Astrocyte (in vitro differentiated cells and primary cell): ENCODE measurements at regions not wholly inside any gene's neighbourhood (a gene's known extent, or its start where the extent isn't known, plus 50 kb on each side); places are given as distances from the start of the nearest gene placed in this dataset.

Experiments
- DNase-seq: peaks from one replicate; pipeline ENCODE4 v3.0.0-alpha.2; 2010; ENCODE audit warnings: low read depth
- FAIRE-seq: peaks from 2 replicates; lab custom pipeline; 2011; peaks lifted over from hg19 to GRCh38; lab: Jason Lieb, UNC
- H2AFZ ChIP-seq: 2 replicates; pipeline ENCODE4 v1.6.0; 2012; ENCODE audit warnings: low read depth, low read length, inconsistent platforms
- H3K27ac ChIP-seq: 2 replicates; pipeline ENCODE4 v1.5.1; 2011; ENCODE audit warnings: low read depth, low read length, inconsistent platforms
- H3K27me3 ChIP-seq: 2 replicates; pipeline ENCODE4 v1.6.0; 2011; ENCODE audit warnings: low read length, inconsistent platforms; ENCODE audit not compliant: insufficient read depth
- H3K36me3 ChIP-seq: 2 replicates; pipeline ENCODE4 v1.5.1; 2011; ENCODE audit warnings: low read length, inconsistent platforms; ENCODE audit not compliant: insufficient read depth
- H3K4me1 ChIP-seq: 2 replicates; pipeline ENCODE4 v1.5.1; 2011; ENCODE audit warnings: low read length, inconsistent platforms; ENCODE audit not compliant: insufficient read depth
- H3K4me2 ChIP-seq: 2 replicates; pipeline ENCODE4 v1.6.0; 2012; ENCODE audit warnings: low read length, inconsistent platforms
- H3K4me3 ChIP-seq: 2 replicates; pipeline ENCODE4 v1.5.1; 2011; ENCODE audit warnings: low read depth, mild to moderate bottlenecking, low read length, inconsistent platforms; ENCODE audit not compliant: insufficient read depth
- H3K79me2 ChIP-seq: 2 replicates; pipeline ENCODE4 v1.6.0; 2012; ENCODE audit warnings: mild to moderate bottlenecking, low read length, inconsistent platforms; ENCODE audit not compliant: insufficient read depth
- H3K9ac ChIP-seq: 2 replicates; pipeline ENCODE4 v1.6.0; 2012; ENCODE audit warnings: mild to moderate bottlenecking, low read length, inconsistent platforms
- H3K9me3 ChIP-seq: 2 replicates; pipeline ENCODE4 v1.5.1; 2012; ENCODE audit warnings: low read depth, mild to moderate bottlenecking, low read length, inconsistent platforms; ENCODE audit not compliant: insufficient read depth
- H4K20me1 ChIP-seq: 2 replicates; pipeline ENCODE4 v1.6.0; 2012; ENCODE audit warnings: low read length, inconsistent platforms; ENCODE audit not compliant: insufficient read depth
- H3K27ac Mint-ChIP-seq: one replicate; pipeline ENCODE4 v1.8.0; 2021; ENCODE audit warnings: mild to moderate bottlenecking, mixed read lengths; ENCODE audit not compliant: unreplicated experiment
- H3K27me3 Mint-ChIP-seq: one replicate; pipeline ENCODE4 v1.8.0; 2021; ENCODE audit warnings: low read depth, mixed read lengths; ENCODE audit not compliant: unreplicated experiment
- H3K36me3 Mint-ChIP-seq: one replicate; pipeline ENCODE4 v1.8.0; 2021; ENCODE audit warnings: low read depth, mixed read lengths; ENCODE audit not compliant: unreplicated experiment
- H3K4me1 Mint-ChIP-seq: one replicate; pipeline ENCODE4 v1.8.0; 2021; ENCODE audit warnings: low read depth, mixed read lengths; ENCODE audit not compliant: unreplicated experiment
- H3K4me3 Mint-ChIP-seq: one replicate; pipeline ENCODE4 v1.8.0; 2021; ENCODE audit warnings: mild to moderate bottlenecking, moderate library complexity, mixed read lengths; ENCODE audit not compliant: unreplicated experiment
- H3K9me3 Mint-ChIP-seq: one replicate; pipeline ENCODE4 v1.8.0; 2021; ENCODE audit warnings: mild to moderate bottlenecking, mixed read lengths; ENCODE audit not compliant: unreplicated experiment
- CTCF ChIP-seq: IDR thresholded peaks from 2 replicates; pipeline ENCODE4 v1.5.1; 2011; ENCODE audit warnings: low read depth, mild to moderate bottlenecking, inconsistent platforms, low read length, moderate library complexity; ENCODE audit not compliant: insufficient read depth
- EZH2 ChIP-seq: IDR thresholded peaks from 2 replicates; pipeline ENCODE4 v1.6.1; 2012; ENCODE audit warnings: mild to moderate bottlenecking, low read length, inconsistent platforms; ENCODE audit not compliant: insufficient read depth

DNA sequence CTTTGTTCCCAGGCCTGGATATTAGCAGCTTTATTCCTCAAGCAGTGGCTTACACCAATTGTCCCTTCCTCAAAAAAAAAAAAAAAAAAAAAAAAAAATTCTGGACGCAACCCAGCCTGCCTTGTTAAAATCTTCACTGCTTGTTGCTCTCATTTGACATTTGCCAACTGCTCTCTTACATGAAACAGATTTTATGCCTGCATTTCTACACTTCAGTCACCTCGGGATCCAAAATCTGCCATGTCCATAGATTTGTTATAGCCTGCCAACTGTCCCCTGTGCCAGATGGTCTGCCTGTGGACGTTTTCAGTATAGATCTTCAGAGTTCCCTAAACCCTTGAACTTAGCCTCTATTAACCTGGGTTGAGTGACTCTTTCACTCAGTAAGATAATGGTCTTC lies 651.5 kb downstream of the FSCB start:
- Mint-ChIP-seq H3K27me3 (no peaks in the 10 kb centered on the region), H3K36me3 (no peaks in the 10 kb centered on the region)

GRCh38 chr14:43853541-43853940 lies 653.5 kb downstream of the FSCB start:
- Histone ChIP-seq H3K4me3 (no peak overlapping the region), H3K36me3 (no peaks in the 10 kb centered on the region), H3K9ac (no peak overlapping the region), H3K27ac (no peak overlapping the region), H2AFZ (no peak overlapping the region), H3K4me2 (no peak overlapping the region), H3K27me3 (no peaks in the 10 kb centered on the region), H3K79me2 (no peaks in the 10 kb centered on the region), H3K9me3 (no peaks in the 10 kb centered on the region), H3K4me1 (no peaks in the 10 kb centered on the region), H4K20me1 (no peaks in the 10 kb centered on the region)
- Mint-ChIP-seq H3K27ac (no peak overlapping the region), H3K27me3 (no peaks in the 10 kb centered on the region), H3K36me3 (no peaks in the 10 kb centered on the region), H3K9me3 (no peaks in the 10 kb centered on the region), H3K4me3 (no peak overlapping the region), H3K4me1 (no peaks in the 10 kb centered on the region)
- FAIRE-seq (no peak), DNase-seq (no peak)
- no peak for TF ChIP-seq EZH2
- TF ChIP-seq CTCF: no peak

More for the DNA sequence above, 651.5 kb downstream of the FSCB start:
- Histone ChIP-seq H3K4me1 (no peaks in the 10 kb centered on the region), H3K4me3 (no peak overlapping the region), H3K9me3 (no peaks in the 10 kb centered on the region), H4K20me1 (no peaks in the 10 kb centered on the region), H2AFZ (no peak overlapping the region), H3K36me3 (no peaks in the 10 kb centered on the region), H3K27me3 (no peaks in the 10 kb centered on the region), H3K79me2 (no peaks in the 10 kb centered on the region), H3K27ac (no peak overlapping the region), H3K9ac (no peak overlapping the region), H3K4me2 (no peak overlapping the region)
- Mint-ChIP-seq H3K4me3 (no peak overlapping the region), H3K4me1 (no peaks in the 10 kb centered on the region), H3K27ac (no peak overlapping the region), H3K9me3 (no peaks in the 10 kb centered on the region)
- TF ChIP-seq EZH2: no peak
- TF ChIP-seq CTCF: no peak
- FAIRE-seq (no peak), DNase-seq (no peak)

DNA sequence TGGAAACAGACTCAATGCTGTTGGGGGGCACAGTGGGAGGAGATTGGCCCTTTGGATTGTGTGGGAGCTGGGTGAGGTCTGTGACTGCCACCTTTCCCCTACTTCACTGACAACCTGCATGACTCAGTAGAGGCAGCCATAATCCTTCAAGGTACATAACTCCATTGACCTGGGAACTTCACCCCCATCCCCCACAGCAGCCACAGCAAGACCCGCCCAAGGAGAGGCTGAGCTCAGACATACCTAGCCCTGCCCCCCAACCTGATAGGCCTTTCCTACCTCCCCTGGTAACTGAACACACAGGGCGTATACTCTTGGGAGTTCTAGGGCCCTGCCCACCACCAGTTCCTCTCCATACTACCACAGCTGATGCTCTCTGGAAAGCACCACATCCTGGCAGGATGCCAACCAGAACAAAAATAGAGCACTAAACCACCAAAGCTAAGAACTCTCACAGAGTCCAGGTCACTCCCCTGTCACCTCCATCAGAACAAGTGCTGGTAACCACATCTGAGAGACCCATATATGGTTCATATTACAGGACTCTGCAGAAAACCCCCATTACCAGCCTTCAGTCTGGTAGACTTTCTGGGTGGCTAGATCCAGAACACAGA lies 703.9 kb downstream of the FSCB start:
- FAIRE-seq (no peak), DNase-seq (no peak)
- H2AFZ ChIP-seq: no peak overlapping the region
- TF ChIP-seq CTCF: no peak
- no peak for TF ChIP-seq EZH2
- no peak overlapping the region for H3K27ac ChIP-seq
- H3K9me3 ChIP-seq: no peaks in the 10 kb centered on the region
- no peak overlapping the region for H3K4me2 ChIP-seq
- no peak overlapping the region for H3K27ac Mint-ChIP-seq
- H3K27me3 ChIP-seq: no peaks in the 10 kb centered on the region
- no peaks in the 10 kb centered on the region for H4K20me1 ChIP-seq
- H3K4me1 ChIP-seq: no peaks in the 10 kb centered on the region
- no peak overlapping the region for H3K9ac ChIP-seq
- no peaks in the 10 kb centered on the region for H3K79me2 ChIP-seq
- peaks cover 6% of the 10 kb centered on the region for H3K4me1 Mint-ChIP-seq
- peaks cover 7% of the 10 kb centered on the region for H3K9me3 Mint-ChIP-seq
- peaks cover 1% of the 10 kb centered on the region for H3K36me3 Mint-ChIP-seq
- H3K27me3 Mint-ChIP-seq: no peaks in the 10 kb centered on the region
- no peaks in the 10 kb centered on the region for H3K36me3 ChIP-seq
- no peak overlapping the region for H3K4me3 ChIP-seq
- no peak overlapping the region for H3K4me3 Mint-ChIP-seq
